ENCODE measurements at regions not wholly inside any gene's neighbourhood (a gene's known extent, or its start where the extent isn't known, plus 50 kb on each side); places are given as distances from the start of the nearest gene placed in this dataset.

GRCh38 chr3:152053866-152054265 lies 180.4 kb downstream of the SUCNR1 start (continued):
- TF ChIP-seq, protein P1, sequence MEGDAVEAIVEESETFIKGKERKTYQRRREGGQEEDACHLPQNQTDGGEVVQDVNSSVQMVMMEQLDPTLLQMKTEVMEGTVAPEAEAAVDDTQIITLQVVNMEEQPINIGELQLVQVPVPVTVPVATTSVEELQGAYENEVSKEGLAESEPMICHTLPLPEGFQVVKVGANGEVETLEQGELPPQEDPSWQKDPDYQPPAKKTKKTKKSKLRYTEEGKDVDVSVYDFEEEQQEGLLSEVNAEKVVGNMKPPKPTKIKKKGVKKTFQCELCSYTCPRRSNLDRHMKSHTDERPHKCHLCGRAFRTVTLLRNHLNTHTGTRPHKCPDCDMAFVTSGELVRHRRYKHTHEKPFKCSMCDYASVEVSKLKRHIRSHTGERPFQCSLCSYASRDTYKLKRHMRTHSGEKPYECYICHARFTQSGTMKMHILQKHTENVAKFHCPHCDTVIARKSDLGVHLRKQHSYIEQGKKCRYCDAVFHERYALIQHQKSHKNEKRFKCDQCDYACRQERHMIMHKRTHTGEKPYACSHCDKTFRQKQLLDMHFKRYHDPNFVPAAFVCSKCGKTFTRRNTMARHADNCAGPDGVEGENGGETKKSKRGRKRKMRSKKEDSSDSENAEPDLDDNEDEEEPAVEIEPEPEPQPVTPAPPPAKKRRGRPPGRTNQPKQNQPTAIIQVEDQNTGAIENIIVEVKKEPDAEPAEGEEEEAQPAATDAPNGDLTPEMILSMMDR (IDR thresholded peaks at IDR 0.05 in 2 of 3, conservative IDR thresholded peaks at IDR 0.05 in 1 of 3; ENCODE audit: borderline replicate concordance in 1 of 3, insufficient read depth in 1 of 3, low read depth in 2 of 3, low read length in 2 of 3) = no peak

DNA sequence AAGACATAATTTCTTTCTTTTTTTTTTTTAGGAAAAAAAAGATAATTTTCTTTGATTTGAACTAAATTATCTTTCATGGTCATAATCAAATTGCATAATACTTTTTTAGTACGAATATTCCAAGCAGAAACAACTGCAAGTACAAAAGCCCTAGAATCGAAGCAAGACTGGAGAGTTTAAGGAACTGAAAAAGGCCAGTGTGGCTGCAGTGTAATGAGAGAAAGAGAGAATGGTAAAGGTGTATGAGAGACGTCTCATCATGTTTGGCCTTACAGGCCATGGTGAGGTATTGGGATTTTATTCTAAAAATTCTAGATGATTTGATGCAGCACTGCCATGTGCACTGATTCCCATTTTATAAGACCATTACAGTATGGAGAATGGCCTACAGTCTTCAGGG lies 180.9 kb downstream of the SUCNR1 start:
- Histone ChIP-seq H3K27me3 (ENCODE audit: insufficient read depth, low read length) (no peaks in the 10 kb centered on the region), H3K36me3 (ENCODE audit: control insufficient read depth in 1 of 2, insufficient read depth in 2 of 2, low read length in 2 of 2) (no peaks in the 10 kb centered on the region), H2AFZ (ENCODE audit: low read depth, low read length, poor library complexity, severe bottlenecking) (no peak overlapping the region), H3K79me2 (ENCODE audit: insufficient read depth, low read length) (no peaks in the 10 kb centered on the region), H4K20me1 (ENCODE audit: insufficient read depth) (no peaks in the 10 kb centered on the region), H3K9ac (ENCODE audit: low read length) (no peak overlapping the region), H3K4me3 (replicated peaks in 1 of 2; ENCODE audit: low read depth in 1 of 2, low read length in 2 of 2) (no peak overlapping the region), H3K4me2 (ENCODE audit: low read length) (no peak overlapping the region), H3K27ac (ENCODE audit: low read depth, low read length) (no peak overlapping the region), H3K4me1 (ENCODE audit: control insufficient read depth in 1 of 2, insufficient read depth in 2 of 2, low read length in 2 of 2) (no peaks in the 10 kb centered on the region), H3K9me2 (ENCODE audit: insufficient read depth) (no peaks in the 10 kb centered on the region), H3K9me3 (ENCODE audit: control insufficient read depth in 1 of 2, insufficient read depth in 1 of 2, low read depth in 1 of 2, low read length in 2 of 2) (no peaks in the 10 kb centered on the region)
- DNase-seq (ENCODE audit: low read depth, low spot score) (no peak), ATAC-seq (no peak)
- intact Hi-C loops (cut with micrococcal nuclease) = no loop called here
- ChIA-PET POLR2A (interaction anchor here (0.8 kb wide), 1 partner anchor 15 kb away, joined by 3 read pairs; no protein-coding TSS in a partner anchor), CTCF (no interaction called here), RAD21 (ENCODE audit: low non-redundant PET in 1 of 2, low total read pairs in 2 of 2, uncharacterized antibody in 2 of 2, unreplicated experiment in 2 of 2) (no interaction called here)
- TF ChIP-seq, protein P2, sequence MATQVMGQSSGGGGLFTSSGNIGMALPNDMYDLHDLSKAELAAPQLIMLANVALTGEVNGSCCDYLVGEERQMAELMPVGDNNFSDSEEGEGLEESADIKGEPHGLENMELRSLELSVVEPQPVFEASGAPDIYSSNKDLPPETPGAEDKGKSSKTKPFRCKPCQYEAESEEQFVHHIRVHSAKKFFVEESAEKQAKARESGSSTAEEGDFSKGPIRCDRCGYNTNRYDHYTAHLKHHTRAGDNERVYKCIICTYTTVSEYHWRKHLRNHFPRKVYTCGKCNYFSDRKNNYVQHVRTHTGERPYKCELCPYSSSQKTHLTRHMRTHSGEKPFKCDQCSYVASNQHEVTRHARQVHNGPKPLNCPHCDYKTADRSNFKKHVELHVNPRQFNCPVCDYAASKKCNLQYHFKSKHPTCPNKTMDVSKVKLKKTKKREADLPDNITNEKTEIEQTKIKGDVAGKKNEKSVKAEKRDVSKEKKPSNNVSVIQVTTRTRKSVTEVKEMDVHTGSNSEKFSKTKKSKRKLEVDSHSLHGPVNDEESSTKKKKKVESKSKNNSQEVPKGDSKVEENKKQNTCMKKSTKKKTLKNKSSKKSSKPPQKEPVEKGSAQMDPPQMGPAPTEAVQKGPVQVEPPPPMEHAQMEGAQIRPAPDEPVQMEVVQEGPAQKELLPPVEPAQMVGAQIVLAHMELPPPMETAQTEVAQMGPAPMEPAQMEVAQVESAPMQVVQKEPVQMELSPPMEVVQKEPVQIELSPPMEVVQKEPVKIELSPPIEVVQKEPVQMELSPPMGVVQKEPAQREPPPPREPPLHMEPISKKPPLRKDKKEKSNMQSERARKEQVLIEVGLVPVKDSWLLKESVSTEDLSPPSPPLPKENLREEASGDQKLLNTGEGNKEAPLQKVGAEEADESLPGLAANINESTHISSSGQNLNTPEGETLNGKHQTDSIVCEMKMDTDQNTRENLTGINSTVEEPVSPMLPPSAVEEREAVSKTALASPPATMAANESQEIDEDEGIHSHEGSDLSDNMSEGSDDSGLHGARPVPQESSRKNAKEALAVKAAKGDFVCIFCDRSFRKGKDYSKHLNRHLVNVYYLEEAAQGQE (IDR thresholded peaks at IDR 0.05; ENCODE audit: low read depth) = no peak
- TF ChIP-seq SIN3A (IDR thresholded peaks at IDR 0.05; ENCODE audit: low read depth) = no peak
- TF ChIP-seq SP1 (IDR thresholded peaks at IDR 0.05; ENCODE audit: low read depth) = no peak
- no peak for TF ChIP-seq JUND (IDR thresholded peaks at IDR 0.05)
- no peak for TF ChIP-seq FOSL1 (IDR thresholded peaks at IDR 0.05; ENCODE audit: low read depth)
- TF ChIP-seq TCF7L2 (IDR thresholded peaks at IDR 0.05; ENCODE audit: borderline replicate concordance, extremely low read depth, insufficient read depth, insufficient read length) = no peak
- BruUV-seq (replicated peaks) = no TSS peak

All from HCT116 (cell line).